ENCODE measurements at regions not wholly inside any gene's neighbourhood (a gene's known extent, or its start where the extent isn't known, plus 50 kb on each side); places are given as distances from the start of the nearest gene placed in this dataset.

DNA sequence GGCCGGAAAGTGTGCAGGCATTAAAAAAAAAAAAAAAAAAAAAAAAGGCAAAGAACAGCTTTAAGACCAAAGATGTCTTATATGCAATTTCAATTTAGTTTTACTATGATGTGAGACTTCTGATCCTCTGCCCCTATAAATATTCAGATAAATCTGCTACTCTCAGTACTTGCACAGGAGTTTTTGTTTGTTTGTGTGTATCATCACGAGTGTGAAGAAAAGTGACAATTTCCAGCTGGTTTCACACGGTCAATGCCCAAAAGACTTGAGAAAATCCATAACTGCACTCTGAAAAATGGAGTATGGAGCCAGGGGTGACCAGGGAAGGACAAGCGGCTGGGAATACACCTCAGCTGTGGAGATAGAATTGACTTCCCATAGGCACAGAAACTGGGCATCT lies 757.7 kb downstream of the C6orf118 start:
- TF ChIP-seq, protein P1, sequence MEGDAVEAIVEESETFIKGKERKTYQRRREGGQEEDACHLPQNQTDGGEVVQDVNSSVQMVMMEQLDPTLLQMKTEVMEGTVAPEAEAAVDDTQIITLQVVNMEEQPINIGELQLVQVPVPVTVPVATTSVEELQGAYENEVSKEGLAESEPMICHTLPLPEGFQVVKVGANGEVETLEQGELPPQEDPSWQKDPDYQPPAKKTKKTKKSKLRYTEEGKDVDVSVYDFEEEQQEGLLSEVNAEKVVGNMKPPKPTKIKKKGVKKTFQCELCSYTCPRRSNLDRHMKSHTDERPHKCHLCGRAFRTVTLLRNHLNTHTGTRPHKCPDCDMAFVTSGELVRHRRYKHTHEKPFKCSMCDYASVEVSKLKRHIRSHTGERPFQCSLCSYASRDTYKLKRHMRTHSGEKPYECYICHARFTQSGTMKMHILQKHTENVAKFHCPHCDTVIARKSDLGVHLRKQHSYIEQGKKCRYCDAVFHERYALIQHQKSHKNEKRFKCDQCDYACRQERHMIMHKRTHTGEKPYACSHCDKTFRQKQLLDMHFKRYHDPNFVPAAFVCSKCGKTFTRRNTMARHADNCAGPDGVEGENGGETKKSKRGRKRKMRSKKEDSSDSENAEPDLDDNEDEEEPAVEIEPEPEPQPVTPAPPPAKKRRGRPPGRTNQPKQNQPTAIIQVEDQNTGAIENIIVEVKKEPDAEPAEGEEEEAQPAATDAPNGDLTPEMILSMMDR (IDR thresholded peaks at IDR 0.05 in 4 of 5, conservative IDR thresholded peaks at IDR 0.05 in 1 of 5), result no peak
- no peak for TF ChIP-seq POLR2A (IDR thresholded peaks at IDR 0.05)

All from gastrocnemius medialis (tissue), 4 donors.